Prostate gland (tissue), 2 donors: ENCODE measurements at regions not wholly inside any gene's neighbourhood (a gene's known extent, or its start where the extent isn't known, plus 50 kb on each side); places are given as distances from the start of the nearest gene placed in this dataset.

Experiments
- POLR2A ChIP-seq: fragments of 450-650 bp; IDR thresholded peaks from one replicate; pipeline ENCODE4 v1.6.1; 2016; ENCODE audit warnings: antibody characterized with exemption, mild to moderate bottlenecking
- POLR2AphosphoS5 ChIP-seq: sonication (generic); formaldehyde crosslinking; IDR thresholded peaks from one replicate; pipeline ENCODE4 v1.6.1; 2017; ENCODE audit warnings: antibody characterized with exemption
- TF ChIP-seq, protein P1 (sequence below), 4 experiments: fragments of 200-600 bp in 2 of 4; fragments of 450-650 bp in 2 of 4; sonication (generic) in 2 of 4; IDR thresholded peaks; 1 replicate in 3 of 4; 2 replicates in 1 of 4; pipeline ENCODE4 v1.5.1; 2016 to 2019; ENCODE audit warnings: antibody characterized with exemption in 4 of 4, mild to moderate bottlenecking in 2 of 4, moderate library complexity in 2 of 4

DNA sequence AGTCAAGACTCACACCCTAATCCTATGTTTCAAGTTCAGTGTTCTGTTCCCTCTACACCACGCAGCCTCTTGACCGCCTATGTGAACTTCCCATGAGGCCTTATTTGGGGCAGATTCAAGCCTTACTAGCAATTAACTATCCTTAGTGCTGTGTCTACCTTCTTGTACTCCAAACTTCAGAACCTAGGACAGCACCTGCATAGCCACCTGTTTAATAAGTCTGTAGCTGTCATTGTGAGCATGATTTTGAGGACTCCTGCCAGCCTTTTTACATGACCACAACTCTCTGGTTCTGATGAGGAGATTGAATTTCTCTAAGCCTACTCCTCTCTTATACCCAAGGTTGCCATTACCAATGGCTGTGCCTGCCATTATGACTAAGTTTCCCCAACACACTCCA, 50.8 kb upstream of the PCSK1 start:
- TF ChIP-seq POLR2AphosphoS5 (no peak), POLR2A (no peak)
- TF ChIP-seq, protein P1, sequence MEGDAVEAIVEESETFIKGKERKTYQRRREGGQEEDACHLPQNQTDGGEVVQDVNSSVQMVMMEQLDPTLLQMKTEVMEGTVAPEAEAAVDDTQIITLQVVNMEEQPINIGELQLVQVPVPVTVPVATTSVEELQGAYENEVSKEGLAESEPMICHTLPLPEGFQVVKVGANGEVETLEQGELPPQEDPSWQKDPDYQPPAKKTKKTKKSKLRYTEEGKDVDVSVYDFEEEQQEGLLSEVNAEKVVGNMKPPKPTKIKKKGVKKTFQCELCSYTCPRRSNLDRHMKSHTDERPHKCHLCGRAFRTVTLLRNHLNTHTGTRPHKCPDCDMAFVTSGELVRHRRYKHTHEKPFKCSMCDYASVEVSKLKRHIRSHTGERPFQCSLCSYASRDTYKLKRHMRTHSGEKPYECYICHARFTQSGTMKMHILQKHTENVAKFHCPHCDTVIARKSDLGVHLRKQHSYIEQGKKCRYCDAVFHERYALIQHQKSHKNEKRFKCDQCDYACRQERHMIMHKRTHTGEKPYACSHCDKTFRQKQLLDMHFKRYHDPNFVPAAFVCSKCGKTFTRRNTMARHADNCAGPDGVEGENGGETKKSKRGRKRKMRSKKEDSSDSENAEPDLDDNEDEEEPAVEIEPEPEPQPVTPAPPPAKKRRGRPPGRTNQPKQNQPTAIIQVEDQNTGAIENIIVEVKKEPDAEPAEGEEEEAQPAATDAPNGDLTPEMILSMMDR (IDR thresholded peaks at IDR 0.05): no peak
